ENCODE measurements at regions not wholly inside any gene's neighbourhood (a gene's known extent, or its start where the extent isn't known, plus 50 kb on each side); places are given as distances from the start of the nearest gene placed in this dataset.

GRCh38 chr18:25451077-25451658 lies 99.2 kb upstream of the ZNF521 start:
- Mint-ChIP-seq H3K4me3 (no peak overlapping the region), H3K9me3 (ENCODE audit: low read depth) (peaks cover 4% of the 10 kb centered on the region), H3K27ac (no peak overlapping the region), H3K27me3 (no peaks in the 10 kb centered on the region), H3K4me1 (no peaks in the 10 kb centered on the region), H3K36me3 (ENCODE audit: low read depth) (no peaks in the 10 kb centered on the region)
- POLR2A ChIA-PET = no interaction called here
- CTCF ChIA-PET = no interaction called here
- intact Hi-C loops (cut with DNase I, micrococcal nuclease) = loop anchor here in 1 of 2 experiments (10.0 kb wide), 1 partner anchor 64 kb away; no protein-coding TSS in a partner anchor
- ATAC-seq (no peak), DNase-seq (no peak)

GRCh38 chr18:25449046-25449445 lies 97.1 kb upstream of the ZNF521 start:
- Mint-ChIP-seq H3K27me3 (no peaks in the 10 kb centered on the region), H3K9me3 (ENCODE audit: low read depth) (peaks cover 4% of the 10 kb centered on the region), H3K36me3 (ENCODE audit: low read depth) (no peaks in the 10 kb centered on the region), H3K4me3 (no peak overlapping the region), H3K27ac (no peak overlapping the region), H3K4me1 (no peaks in the 10 kb centered on the region)
- no peak for ATAC-seq
- DNase-seq = no peak
- intact Hi-C loops (cut with DNase I, micrococcal nuclease) = no loop called here
- POLR2A ChIA-PET = no interaction called here
- CTCF ChIA-PET = no interaction called here

- H3K4me1 Mint-ChIP-seq = no peaks in the 10 kb centered on the region
- H3K4me3 Mint-ChIP-seq = no peak overlapping the region
- no peaks in the 10 kb centered on the region for H3K27me3 Mint-ChIP-seq
- ATAC-seq (no peak), DNase-seq (no peak)
- CTCF ChIA-PET = no interaction called here
- POLR2A ChIA-PET = no interaction called here
- no peak overlapping the region for H3K27ac Mint-ChIP-seq
- intact Hi-C loops (cut with DNase I, micrococcal nuclease) = no loop called here
- peaks cover 4% of the 10 kb centered on the region for H3K9me3 Mint-ChIP-seq (ENCODE audit: low read depth)
- H3K36me3 Mint-ChIP-seq (ENCODE audit: low read depth) = no peaks in the 10 kb centered on the region
Observed at GRCh38 chr18:25446972-25447371, 95.0 kb upstream of the ZNF521 start.

- no peaks in the 10 kb centered on the region for H3K27me3 Mint-ChIP-seq
- no peak overlapping the region for H3K4me3 Mint-ChIP-seq
- no peaks in the 10 kb centered on the region for H3K4me1 Mint-ChIP-seq
- ChIA-PET CTCF (no interaction called here), POLR2A (no interaction called here)
- no peaks in the 10 kb centered on the region for H3K36me3 Mint-ChIP-seq (ENCODE audit: low read depth)
- DNase-seq = no peak
- ATAC-seq = no peak
- no peaks in the 10 kb centered on the region for H3K9me3 Mint-ChIP-seq (ENCODE audit: low read depth)
- no peak overlapping the region for H3K27ac Mint-ChIP-seq
- intact Hi-C loops (cut with DNase I, micrococcal nuclease) = no loop called here
Observed at GRCh38 chr18:25445430-25445829, 93.5 kb upstream of the ZNF521 start.

- no peaks in the 10 kb centered on the region for H3K4me1 Mint-ChIP-seq
- ATAC-seq = no peak
- no peak overlapping the region for H3K4me3 Mint-ChIP-seq
- POLR2A ChIA-PET = no interaction called here
- CTCF ChIA-PET = no interaction called here
- DNase-seq = no peak
- intact Hi-C loops (cut with DNase I, micrococcal nuclease) = no loop called here
- no peak overlapping the region for H3K27ac Mint-ChIP-seq
- no peaks in the 10 kb centered on the region for H3K27me3 Mint-ChIP-seq
- no peaks in the 10 kb centered on the region for H3K9me3 Mint-ChIP-seq (ENCODE audit: low read depth)
- no peaks in the 10 kb centered on the region for H3K36me3 Mint-ChIP-seq (ENCODE audit: low read depth)
Observed at GRCh38 chr18:25443776-25444175, 91.8 kb upstream of the ZNF521 start.

- H3K36me3 Mint-ChIP-seq (ENCODE audit: low read depth) = no peaks in the 10 kb centered on the region
- H3K9me3 Mint-ChIP-seq (ENCODE audit: low read depth) = no peaks in the 10 kb centered on the region
- H3K4me3 Mint-ChIP-seq = no peak overlapping the region
- intact Hi-C loops (cut with DNase I, micrococcal nuclease) = no loop called here
- POLR2A ChIA-PET = no interaction called here
- H3K27ac Mint-ChIP-seq = no peak overlapping the region
- ATAC-seq (no peak), DNase-seq (no peak)
- no peaks in the 10 kb centered on the region for H3K27me3 Mint-ChIP-seq
- no peaks in the 10 kb centered on the region for H3K4me1 Mint-ChIP-seq
- CTCF ChIA-PET = no interaction called here
Observed at GRCh38 chr18:25435149-25435782, 83.3 kb upstream of the ZNF521 start.

- intact Hi-C loops (cut with DNase I, micrococcal nuclease) = no loop called here
- ChIA-PET POLR2A (no interaction called here), CTCF (no interaction called here)
- H3K27me3 Mint-ChIP-seq = no peaks in the 10 kb centered on the region
- no peaks in the 10 kb centered on the region for H3K9me3 Mint-ChIP-seq (ENCODE audit: low read depth)
- H3K4me3 Mint-ChIP-seq = no peak overlapping the region
- no peaks in the 10 kb centered on the region for H3K36me3 Mint-ChIP-seq (ENCODE audit: low read depth)
- DNase-seq (no peak), ATAC-seq (no peak)
- no peak overlapping the region for H3K27ac Mint-ChIP-seq
- H3K4me1 Mint-ChIP-seq = no peaks in the 10 kb centered on the region
Observed at GRCh38 chr18:25434745-25435144, 82.8 kb upstream of the ZNF521 start.

- H3K9me3 Mint-ChIP-seq (ENCODE audit: low read depth) = no peaks in the 10 kb centered on the region
- H3K27me3 Mint-ChIP-seq = no peaks in the 10 kb centered on the region
- no peaks in the 10 kb centered on the region for H3K4me1 Mint-ChIP-seq
- ChIA-PET POLR2A (no interaction called here), CTCF (no interaction called here)
- no peak overlapping the region for H3K27ac Mint-ChIP-seq
- no peaks in the 10 kb centered on the region for H3K36me3 Mint-ChIP-seq (ENCODE audit: low read depth)
- H3K4me3 Mint-ChIP-seq = no peak overlapping the region
- no peak for ATAC-seq
- intact Hi-C loops (cut with DNase I, micrococcal nuclease) = no loop called here
- no peak for DNase-seq
Observed at GRCh38 chr18:25433590-25433989, 81.6 kb upstream of the ZNF521 start.

GRCh38 chr18:25425024-25425423 lies 73.1 kb upstream of the ZNF521 start:
- CTCF ChIA-PET = no interaction called here
- Mint-ChIP-seq H3K4me1 (no peaks in the 10 kb centered on the region), H3K36me3 (ENCODE audit: low read depth) (no peaks in the 10 kb centered on the region), H3K4me3 (no peak overlapping the region), H3K9me3 (ENCODE audit: low read depth) (no peaks in the 10 kb centered on the region), H3K27ac (no peak overlapping the region), H3K27me3 (peaks cover 5% of the 10 kb centered on the region)
- DNase-seq = no peak
- ATAC-seq = no peak
- POLR2A ChIA-PET = no interaction called here
- intact Hi-C loops (cut with DNase I, micrococcal nuclease) = no loop called here

GRCh38 chr18:25423760-25424159 lies 71.8 kb upstream of the ZNF521 start:
- no peak for ATAC-seq
- H3K27ac Mint-ChIP-seq = no peak overlapping the region
- DNase-seq = no peak
- ChIA-PET POLR2A (no interaction called here), CTCF (no interaction called here)
- H3K4me3 Mint-ChIP-seq = no peak overlapping the region
- no peaks in the 10 kb centered on the region for H3K4me1 Mint-ChIP-seq
- H3K9me3 Mint-ChIP-seq (ENCODE audit: low read depth) = no peaks in the 10 kb centered on the region
- intact Hi-C loops (cut with DNase I, micrococcal nuclease) = no loop called here
- H3K36me3 Mint-ChIP-seq (ENCODE audit: low read depth) = no peaks in the 10 kb centered on the region
- peaks cover 5% of the 10 kb centered on the region for H3K27me3 Mint-ChIP-seq

- no peak overlapping the region for H3K27ac Mint-ChIP-seq
- H3K4me1 Mint-ChIP-seq = no peaks in the 10 kb centered on the region
- no peak overlapping the region for H3K4me3 Mint-ChIP-seq
- DNase-seq = no peak
- intact Hi-C loops (cut with DNase I, micrococcal nuclease) = no loop called here
- ChIA-PET POLR2A (no interaction called here), CTCF (no interaction called here)
- H3K9me3 Mint-ChIP-seq (ENCODE audit: low read depth) = no peaks in the 10 kb centered on the region
- no peaks in the 10 kb centered on the region for H3K36me3 Mint-ChIP-seq (ENCODE audit: low read depth)
- no peak for ATAC-seq
- H3K27me3 Mint-ChIP-seq = peaks cover 5% of the 10 kb centered on the region
Observed at GRCh38 chr18:25423267-25423666, 71.3 kb upstream of the ZNF521 start.

GRCh38 chr18:25422230-25422629 lies 70.3 kb upstream of the ZNF521 start:
- H3K36me3 Mint-ChIP-seq (ENCODE audit: low read depth) = no peaks in the 10 kb centered on the region
- no peak for ATAC-seq
- H3K9me3 Mint-ChIP-seq (ENCODE audit: low read depth) = no peaks in the 10 kb centered on the region
- ChIA-PET CTCF (no interaction called here), POLR2A (no interaction called here)
- no peak for DNase-seq
- H3K27me3 Mint-ChIP-seq = peaks cover 5% of the 10 kb centered on the region
- H3K4me3 Mint-ChIP-seq = no peak overlapping the region
- H3K27ac Mint-ChIP-seq = no peak overlapping the region
- no peaks in the 10 kb centered on the region for H3K4me1 Mint-ChIP-seq
- intact Hi-C loops (cut with DNase I, micrococcal nuclease) = no loop called here

Data from activated CD4-positive, alpha-beta T cell treated with anti-CD3 and anti-CD28 coated beads for 36 hours (primary cell).